G401.6 (cell line): ENCODE measurements at regions not wholly inside any gene's neighbourhood (a gene's known extent, or its start where the extent isn't known, plus 50 kb on each side); places are given as distances from the start of the nearest gene placed in this dataset.

ENCODE experiments used
- FAIRE-seq: peaks from 2 replicates; lab custom pipeline; 2012; peaks lifted over from hg19 to GRCh38; lab: Jason Lieb, UNC

GRCh38 chr5:89263846-89264245 lies 380.9 kb upstream of the MEF2C start:
- no peak for FAIRE-seq

GRCh38 chr5:89262030-89262429 lies 379.0 kb upstream of the MEF2C start:
- FAIRE-seq, result no peak

GRCh38 chr5:89260254-89260653 lies 377.3 kb upstream of the MEF2C start:
- FAIRE-seq, result no peak

- FAIRE-seq, result no peak
Observed at GRCh38 chr5:89255845-89256463, 373.0 kb upstream of the MEF2C start.

- no peak for FAIRE-seq
Observed at GRCh38 chr5:89253666-89254352, 370.8 kb upstream of the MEF2C start.

GRCh38 chr5:89246864-89247263 lies 363.9 kb upstream of the MEF2C start:
- no peak for FAIRE-seq

- FAIRE-seq, result no peak
Observed at GRCh38 chr5:89246252-89246651, 363.3 kb upstream of the MEF2C start.

GRCh38 chr5:89243611-89244010 lies 360.6 kb upstream of the MEF2C start:
- FAIRE-seq, result no peak

- FAIRE-seq, result no peak
Observed at GRCh38 chr5:89241186-89241585, 358.2 kb upstream of the MEF2C start.

GRCh38 chr5:89236900-89237299 lies 353.9 kb upstream of the MEF2C start:
- no peak for FAIRE-seq

- FAIRE-seq, result no peak
Observed at GRCh38 chr5:89233462-89233861, 350.5 kb upstream of the MEF2C start.

GRCh38 chr5:89232139-89232603 lies 349.2 kb upstream of the MEF2C start:
- no peak for FAIRE-seq

- FAIRE-seq, result no peak
Observed at GRCh38 chr5:89230178-89230577, 347.2 kb upstream of the MEF2C start.

- FAIRE-seq, result no peak
Observed at GRCh38 chr5:89229331-89230070, 346.5 kb upstream of the MEF2C start.

GRCh38 chr5:89228355-89228754 lies 345.4 kb upstream of the MEF2C start:
- FAIRE-seq, result no peak

GRCh38 chr5:89218364-89218763 lies 335.4 kb upstream of the MEF2C start:
- no peak for FAIRE-seq

GRCh38 chr5:89216606-89217005 lies 333.6 kb upstream of the MEF2C start:
- no peak for FAIRE-seq

GRCh38 chr5:89213573-89213972 lies 330.6 kb upstream of the MEF2C start:
- no peak for FAIRE-seq

- FAIRE-seq, result no peak
Observed at GRCh38 chr5:89211836-89212235, 328.9 kb upstream of the MEF2C start.

- FAIRE-seq, result no peak
Observed at GRCh38 chr5:89208811-89209210, 325.8 kb upstream of the MEF2C start.

GRCh38 chr5:89208392-89208791 lies 325.4 kb upstream of the MEF2C start:
- FAIRE-seq, result no peak

GRCh38 chr5:89204756-89205155 lies 321.8 kb upstream of the MEF2C start:
- no peak for FAIRE-seq

GRCh38 chr5:89203611-89204010 lies 320.6 kb upstream of the MEF2C start:
- FAIRE-seq, result no peak
